GM19193 (cell line): ENCODE measurements at regions not wholly inside any gene's neighbourhood (a gene's known extent, or its start where the extent isn't known, plus 50 kb on each side); places are given as distances from the start of the nearest gene placed in this dataset.

Experiments used
- POLR2A ChIP-seq: IDR thresholded peaks from 4 replicates; pipeline ENCODE4 v1.6.1; 2011; ENCODE audit not compliant: insufficient read depth, insufficient read length; ENCODE audit errors: extremely low read depth

DNA sequence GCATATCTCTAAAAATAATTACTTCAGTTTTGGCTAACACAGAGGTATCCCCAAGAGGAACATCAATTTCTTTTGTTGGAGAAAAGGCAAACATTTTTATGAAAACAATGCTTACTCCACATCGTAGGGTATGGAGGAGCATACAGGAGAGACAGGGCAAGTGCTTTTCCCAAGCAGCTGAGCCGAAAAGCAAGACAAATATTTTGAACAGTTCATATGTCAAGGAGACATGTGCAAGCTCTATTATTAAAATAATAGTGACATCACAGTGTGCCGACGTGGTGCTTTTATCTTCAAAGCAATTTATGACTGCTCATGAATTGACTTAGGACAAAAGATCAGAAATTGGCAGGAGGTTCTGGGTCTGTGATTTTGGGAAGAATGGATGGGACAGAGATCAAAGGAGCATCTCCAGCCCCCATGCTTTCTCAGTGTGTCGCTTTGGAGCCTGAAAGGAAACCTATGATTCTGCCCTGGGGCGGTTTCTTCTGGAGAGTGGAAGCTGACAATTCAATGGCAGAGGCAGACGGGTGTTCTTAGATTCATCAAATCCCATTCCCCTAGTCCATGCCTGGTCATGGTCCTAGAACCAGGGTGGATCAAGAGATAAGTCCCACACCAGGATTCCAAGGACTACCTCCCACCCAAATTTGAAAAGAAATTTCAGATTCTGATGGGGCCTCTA, 97.1 kb downstream of the JCAD start:
- TF ChIP-seq POLR2A = no peak

DNA sequence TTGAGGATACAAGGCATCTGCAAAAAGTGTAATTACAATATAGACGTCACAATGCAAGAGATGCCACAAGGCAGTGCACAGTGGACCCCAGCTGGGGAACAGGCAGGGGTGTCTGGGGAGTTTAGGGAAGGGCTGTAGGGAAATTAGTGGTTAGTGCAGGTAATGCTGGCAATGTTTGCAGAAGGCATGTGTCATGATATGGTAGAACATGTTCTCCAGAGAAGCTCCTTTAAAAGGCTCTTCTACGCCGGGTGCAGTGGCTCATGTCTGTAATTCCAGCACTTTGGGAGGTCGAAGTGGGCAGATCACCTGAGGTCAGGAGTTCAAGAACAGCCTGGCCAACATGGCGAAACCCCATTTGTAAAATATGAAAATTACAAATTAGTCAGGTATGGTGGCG, 98.0 kb downstream of the JCAD start:
- TF ChIP-seq POLR2A = no peak

DNA sequence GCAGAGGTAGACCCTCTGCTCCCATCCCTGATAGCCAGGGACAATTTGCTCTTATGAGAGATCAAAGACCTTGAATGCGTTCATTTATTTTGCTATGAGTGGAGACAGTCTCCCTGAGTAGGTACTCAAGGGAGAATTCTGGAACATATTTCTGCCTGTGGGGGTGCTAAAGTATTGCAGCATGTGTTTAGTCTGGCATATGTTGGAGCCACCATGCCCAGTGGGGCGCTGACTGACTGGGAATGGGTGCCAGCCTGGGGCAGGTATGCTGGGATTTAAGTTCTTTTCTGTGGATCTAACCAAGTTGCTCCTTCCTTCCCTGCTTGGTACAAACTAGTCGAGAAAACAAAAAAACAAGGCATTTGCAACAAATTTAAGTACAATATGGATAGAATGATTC, 99.1 kb downstream of the JCAD start:
- TF ChIP-seq POLR2A = no peak

DNA sequence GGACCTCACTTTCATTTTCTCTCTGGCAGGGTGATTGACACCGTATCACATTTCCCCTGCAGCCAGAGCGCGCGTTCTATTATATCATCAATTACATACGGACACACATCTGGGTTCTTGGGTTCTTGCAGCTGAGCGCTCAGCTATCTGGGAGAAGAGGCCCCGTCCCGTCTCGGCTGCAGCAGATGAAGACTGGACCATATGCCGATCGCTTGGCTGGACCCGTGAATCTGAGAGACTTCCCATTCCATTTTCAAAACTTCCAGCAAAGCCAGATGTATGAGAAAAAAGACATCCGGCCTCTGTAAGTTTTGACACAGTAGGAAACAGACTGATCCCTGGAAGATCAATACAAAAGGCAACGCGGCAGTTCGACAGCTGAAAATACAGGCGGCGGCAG, 99.8 kb downstream of the JCAD start:
- no peak for TF ChIP-seq POLR2A

DNA sequence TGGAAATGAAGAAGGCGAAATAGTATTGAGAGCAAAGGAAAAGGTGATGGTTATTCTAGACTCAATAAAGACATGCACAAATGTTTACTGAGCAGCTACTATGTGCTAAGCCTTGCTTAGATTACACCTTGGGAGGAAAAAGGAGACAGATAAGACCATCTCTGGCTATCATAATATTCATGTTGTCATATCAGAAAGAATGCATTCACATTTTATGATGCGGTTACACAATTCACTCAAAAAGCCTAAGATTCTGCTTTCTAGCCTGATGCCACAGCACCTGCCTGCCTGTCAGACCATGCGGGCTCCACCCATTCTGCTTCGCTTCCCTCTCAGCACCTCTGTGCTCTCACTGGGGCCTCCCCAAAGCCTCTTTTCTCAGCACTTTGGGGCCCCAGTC, 100.9 kb downstream of the JCAD start:
- TF ChIP-seq POLR2A = no peak

DNA sequence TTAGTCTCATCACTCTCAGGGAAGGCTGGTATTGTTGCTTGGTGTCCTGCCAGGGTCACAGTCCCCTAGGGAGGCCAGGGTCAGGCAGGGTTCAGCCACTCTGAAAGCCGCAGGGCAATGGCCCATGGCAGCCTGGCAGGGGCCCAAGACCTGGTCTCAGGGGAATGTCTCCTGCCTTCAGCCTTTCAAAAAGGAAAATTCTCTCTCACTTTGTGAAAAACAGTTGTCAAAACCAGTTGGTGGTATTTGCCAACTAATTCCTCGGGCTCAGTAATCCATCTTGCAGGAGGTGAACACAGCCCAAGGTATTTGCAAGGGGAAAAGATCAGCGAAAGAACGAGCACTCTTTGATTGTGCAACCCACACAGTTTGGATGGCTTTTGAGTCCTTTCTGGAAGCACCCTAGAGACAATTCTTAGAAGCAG, 101.5 kb downstream of the JCAD start:
- TF ChIP-seq POLR2A = no peak

DNA sequence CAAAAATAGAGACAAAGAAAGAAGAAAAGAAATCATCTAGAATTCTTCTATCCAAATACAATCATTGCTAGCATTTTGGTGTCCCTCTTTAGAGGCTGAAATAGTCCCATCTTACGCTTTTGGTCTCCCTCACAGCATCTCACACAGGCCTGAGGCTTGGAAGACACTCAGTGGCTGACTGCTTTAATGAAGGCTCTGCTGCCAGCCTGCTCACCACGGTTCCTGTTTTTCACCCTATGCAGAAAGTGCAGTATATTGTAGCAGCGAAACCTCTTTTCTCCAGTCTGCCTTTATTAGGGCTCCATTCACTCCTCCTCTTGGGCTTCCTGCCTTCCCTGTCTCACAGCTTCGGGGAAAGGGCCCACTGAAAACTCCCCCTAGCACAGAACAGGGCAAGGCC, 102.2 kb downstream of the JCAD start:
- TF ChIP-seq POLR2A = no peak

DNA sequence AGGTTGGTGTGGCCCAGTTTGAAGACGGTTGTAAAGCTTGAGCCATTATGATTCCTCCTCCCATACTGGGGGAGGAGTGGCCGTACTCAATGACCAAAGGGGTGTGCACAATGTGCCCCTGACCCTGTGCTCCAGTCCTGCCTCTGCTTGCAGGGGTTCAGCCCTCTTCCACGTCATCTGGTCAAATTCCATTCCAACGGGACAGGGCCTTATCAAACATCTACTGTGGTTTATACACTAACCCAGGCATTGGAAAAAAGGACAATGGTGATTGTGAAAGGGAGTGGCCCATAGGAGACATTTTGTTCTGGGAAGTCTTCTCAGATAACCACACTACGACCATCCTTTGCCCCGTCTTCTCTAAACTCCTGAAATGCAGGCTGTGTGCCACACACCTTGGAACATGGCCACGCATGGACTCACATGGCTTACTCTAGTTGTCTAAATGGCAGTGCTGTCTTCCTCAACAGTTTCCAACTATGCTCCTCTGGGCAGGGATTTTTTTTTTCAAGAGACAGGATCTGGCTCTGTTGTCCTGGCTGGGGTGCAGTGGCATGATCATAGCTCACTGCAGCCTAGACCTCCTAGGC, 103.0 kb downstream of the JCAD start:
- no peak for TF ChIP-seq POLR2A

DNA sequence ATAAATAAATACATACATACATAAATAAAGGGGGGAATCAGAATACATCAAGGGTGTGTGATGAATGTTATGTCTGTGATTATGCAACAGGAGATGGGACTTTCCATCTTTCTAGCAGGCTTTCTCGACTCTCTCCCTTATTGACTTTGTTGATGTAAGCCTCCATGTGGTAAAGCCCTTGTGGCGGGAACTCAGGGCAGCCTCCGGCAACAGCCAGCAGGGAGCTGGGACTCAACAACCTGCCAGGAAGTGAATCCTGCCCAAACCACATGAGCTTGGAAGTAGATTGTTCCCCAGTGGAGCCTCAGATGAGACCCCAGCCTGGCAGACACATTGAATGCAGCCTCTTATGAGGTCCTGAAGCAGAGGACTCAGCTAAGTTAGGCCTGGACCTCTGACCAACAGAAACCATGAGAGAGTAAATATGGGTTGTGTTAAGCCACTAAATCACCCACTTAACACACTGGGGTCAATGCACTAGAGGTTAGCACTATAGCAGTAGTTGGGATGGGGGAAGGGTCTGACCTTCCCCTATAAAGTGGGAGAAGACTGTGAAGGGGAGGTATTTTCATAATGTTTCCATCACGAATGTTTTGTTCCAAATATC, 104.0 kb downstream of the JCAD start:
- TF ChIP-seq POLR2A = no peak

DNA sequence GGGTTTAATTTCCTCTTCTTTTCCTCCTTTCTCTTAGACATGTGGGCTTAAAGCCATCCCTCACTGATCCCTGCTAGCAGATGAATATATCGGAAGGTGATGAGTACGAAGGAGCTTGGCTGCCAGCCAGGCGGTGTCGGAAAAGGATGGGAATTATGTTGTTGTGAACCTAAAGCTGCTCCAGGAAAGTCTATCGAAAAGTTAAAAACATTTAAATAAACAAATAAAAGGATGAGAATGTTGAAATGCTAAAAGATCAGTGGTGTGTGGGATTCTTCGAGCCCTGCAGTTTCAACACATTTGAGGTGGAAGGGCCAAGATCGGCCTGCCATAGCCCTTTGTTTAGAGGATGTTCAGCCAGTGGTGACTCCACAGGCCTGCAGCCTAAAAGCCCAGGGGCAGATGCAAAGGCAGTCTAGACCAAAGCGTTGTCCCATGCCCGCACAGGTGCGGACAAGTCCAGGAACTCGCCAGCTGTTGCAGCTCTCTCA, 107.9 kb downstream of the JCAD start:
- TF ChIP-seq POLR2A = no peak

DNA sequence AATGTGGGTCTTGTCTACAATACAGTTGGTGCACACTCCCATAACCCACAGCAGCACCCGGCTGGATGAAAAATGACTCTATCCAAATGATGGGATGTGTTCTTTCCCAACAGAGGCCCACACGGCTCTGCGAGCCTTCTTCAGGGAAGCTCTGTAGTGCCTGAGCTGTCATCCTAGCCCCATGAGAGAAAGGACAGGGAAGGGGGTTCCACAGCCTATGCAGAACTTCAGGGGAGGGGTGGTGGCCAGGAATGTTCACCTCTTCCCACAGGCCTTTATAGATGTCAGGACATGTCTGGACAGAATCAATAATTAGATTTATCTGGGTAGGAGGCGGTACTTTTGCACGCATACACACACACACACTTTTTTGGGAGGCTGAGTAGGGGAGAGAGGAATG, 109.0 kb downstream of the JCAD start:
- TF ChIP-seq POLR2A = no peak

DNA sequence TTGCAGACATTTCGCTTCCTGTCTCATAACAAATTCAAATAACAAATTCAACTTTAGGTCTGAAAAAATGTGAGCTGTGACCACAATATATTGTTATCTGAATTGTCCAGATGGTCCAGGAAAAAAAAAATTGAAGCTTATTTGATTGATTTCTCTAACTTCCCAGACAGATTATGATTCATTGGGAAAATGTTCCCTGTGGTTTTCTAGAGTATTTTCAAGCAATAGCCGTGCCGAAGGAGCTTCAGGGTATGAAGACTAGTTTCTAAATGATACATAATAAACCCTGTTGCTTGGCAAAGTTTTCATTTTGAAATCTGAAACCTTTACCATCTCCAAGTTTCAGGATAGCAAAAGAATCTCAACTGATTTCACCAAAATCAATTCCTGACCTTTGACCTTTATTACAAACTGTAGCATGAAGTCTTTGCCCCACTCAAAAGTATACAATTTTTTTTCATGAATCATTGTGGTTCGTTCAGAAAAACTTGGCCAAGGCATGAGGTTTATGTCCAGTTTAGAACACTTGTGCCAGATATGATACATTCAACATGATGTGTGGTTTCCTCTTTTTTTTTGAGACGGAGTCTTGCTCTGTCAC, 109.9 kb downstream of the JCAD start:
- no peak for TF ChIP-seq POLR2A

DNA sequence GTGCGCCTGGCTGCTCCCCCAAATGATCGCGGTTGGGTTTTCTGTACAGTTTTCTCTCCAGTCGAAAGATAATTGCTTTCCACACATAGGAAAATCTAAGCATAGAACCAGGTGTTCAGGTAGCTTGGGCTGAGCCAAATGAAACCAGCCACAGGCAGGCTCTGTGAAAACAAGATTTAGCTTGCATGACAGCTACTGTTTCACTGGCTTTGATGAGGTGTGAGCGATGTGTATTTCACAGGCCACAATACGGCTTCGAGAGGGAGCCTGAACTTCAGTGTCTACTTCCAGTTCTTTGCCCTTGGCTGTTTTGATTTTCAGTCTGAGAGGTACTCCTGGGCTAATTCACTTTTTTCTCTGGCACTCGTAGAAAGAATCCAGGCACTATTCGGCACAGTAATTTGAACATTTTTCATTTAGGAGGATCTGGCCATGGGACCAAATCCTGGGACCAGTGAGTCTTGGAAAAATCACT, 110.5 kb downstream of the JCAD start:
- no peak for TF ChIP-seq POLR2A

DNA sequence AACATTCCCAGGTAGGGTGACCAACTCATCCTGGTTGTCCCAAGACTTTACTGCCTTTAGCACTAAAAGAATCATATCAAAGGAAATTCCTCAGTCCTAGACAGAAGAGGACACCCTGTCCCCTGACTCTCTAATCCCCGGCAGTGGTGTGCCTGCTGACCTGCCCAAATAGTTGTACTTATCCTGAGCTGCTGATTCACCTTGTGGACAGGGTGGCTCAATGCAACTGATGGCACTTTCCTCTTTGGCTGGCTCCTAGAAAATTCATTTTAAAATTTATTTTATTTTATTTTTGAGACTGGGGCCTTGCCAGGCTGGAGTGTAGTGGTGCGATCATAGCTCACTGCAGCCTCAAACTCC, 111.7 kb downstream of the JCAD start:
- TF ChIP-seq POLR2A = no peak

DNA sequence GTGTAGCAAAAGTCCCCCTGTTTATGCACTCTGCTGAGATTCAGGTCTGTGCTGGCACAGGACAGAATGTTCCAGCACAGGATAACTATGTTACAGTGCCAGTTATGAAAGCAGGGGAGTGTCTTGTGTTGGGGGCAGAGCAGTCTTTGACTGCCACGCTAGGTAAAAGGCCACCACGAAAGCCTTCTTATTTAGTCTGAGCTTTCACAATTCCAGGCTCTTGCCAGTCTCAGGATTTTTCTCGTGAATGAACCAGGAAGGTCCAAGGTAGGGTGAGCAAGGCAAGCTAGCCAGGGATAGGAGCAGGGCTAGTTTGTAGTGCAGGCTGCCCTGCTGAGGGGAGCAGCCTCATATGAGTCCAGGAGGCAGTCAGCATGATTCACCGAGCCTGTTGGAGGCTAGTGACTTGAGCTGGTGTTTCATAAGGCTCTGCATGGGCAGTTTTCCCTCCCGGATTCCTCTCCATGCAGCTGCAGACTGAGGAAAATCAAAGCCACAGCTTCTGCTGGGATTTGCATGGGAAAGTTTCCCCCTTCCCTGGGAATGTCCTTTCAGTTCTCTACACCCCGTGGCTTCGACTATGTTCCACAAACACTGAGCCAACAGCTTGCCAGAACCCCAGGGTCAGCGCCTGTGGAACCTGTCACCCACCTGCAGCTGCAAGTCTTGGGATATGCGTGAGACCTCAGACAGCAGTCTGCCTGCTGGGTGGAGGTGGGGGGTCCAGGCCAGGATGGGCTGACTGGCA, 112.3 kb downstream of the JCAD start:
- TF ChIP-seq POLR2A = no peak
